Endodermal cell (in vitro differentiated cells): ENCODE measurements at regions not wholly inside any gene's neighbourhood (a gene's known extent, or its start where the extent isn't known, plus 50 kb on each side); places are given as distances from the start of the nearest gene placed in this dataset.

Source experiments
- DNase-seq: peaks from one replicate; pipeline ENCODE4 v3.0.0-alpha.2; 2017
- H3K27ac ChIP-seq: 2 replicates; pipeline ENCODE4 v1.5.1; 2013; ENCODE audit warnings: mild to moderate bottlenecking, low read depth, low read length, moderate library complexity
- H3K27me3 ChIP-seq: 2 replicates; pipeline ENCODE4 v1.6.1; 2013; ENCODE audit warnings: mild to moderate bottlenecking, low read length, moderate library complexity; ENCODE audit not compliant: insufficient read depth, control insufficient read depth, poor library complexity, severe bottlenecking
- H3K36me3 ChIP-seq: 2 replicates; pipeline ENCODE4 v1.7.0; 2013; ENCODE audit warnings: mild to moderate bottlenecking, low read length, moderate library complexity; ENCODE audit not compliant: control insufficient read depth, insufficient read depth
- H3K4me1 ChIP-seq: one replicate; pipeline ENCODE4 v1.7.0; 2013; ENCODE audit warnings: low read length; ENCODE audit not compliant: control insufficient read depth, insufficient read depth
- H3K4me3 ChIP-seq: 2 replicates; pipeline ENCODE4 v1.5.1; 2013; ENCODE audit warnings: mild to moderate bottlenecking, low read length, moderate library complexity
- H3K9ac ChIP-seq: 2 replicates; pipeline ENCODE4 v1.6.1; 2013; ENCODE audit warnings: mild to moderate bottlenecking, low read length, moderate library complexity; ENCODE audit not compliant: poor library complexity, severe bottlenecking; ENCODE audit errors: extremely low read depth
- H3K9me3 ChIP-seq: 2 replicates; pipeline ENCODE4 v1.6.1; 2013; ENCODE audit warnings: mild to moderate bottlenecking, low read length, moderate library complexity; ENCODE audit not compliant: control insufficient read depth
- H3K27ac Mint-ChIP-seq: 2 replicates; pipeline ENCODE4 v1.8.0; 2020; ENCODE audit warnings: mixed read lengths
- H3K27me3 Mint-ChIP-seq: 2 replicates; pipeline ENCODE4 v1.8.0; 2021; ENCODE audit warnings: mild to moderate bottlenecking, mixed read lengths; ENCODE audit not compliant: insufficient read depth
- H3K36me3 Mint-ChIP-seq: 2 replicates; pipeline ENCODE4 v1.8.0; 2020; ENCODE audit warnings: low read depth, mixed read lengths
- H3K4me1 Mint-ChIP-seq: 2 replicates; pipeline ENCODE4 v1.8.0; 2020; ENCODE audit warnings: mixed read lengths
- H3K4me3 Mint-ChIP-seq: 2 replicates; pipeline ENCODE4 v1.8.0; 2020; ENCODE audit warnings: mild to moderate bottlenecking, moderate library complexity, mixed read lengths
- H3K9me3 Mint-ChIP-seq: 2 replicates; pipeline ENCODE4 v1.8.0; 2020; ENCODE audit warnings: mild to moderate bottlenecking, mixed read lengths
- WGBS, 2 experiments: methylation state at CpG; one replicate each; pipeline versions ENCODE4 v1.1.5 to v1.1.7; 2013; ENCODE audit warnings: missing lambda C conversion rate in 2 of 2, mixed read lengths in 1 of 2; ENCODE audit not compliant: insufficient coverage in 1 of 2, insufficient read length in 1 of 2; 5-methylcytosine and 5-hydroxymethylcytosine counted together
- TF ChIP-seq, protein P1 (sequence below): fragments of 200-600 bp; sonication (generic); conservative IDR thresholded peaks from 2 replicates; pipeline ENCODE4 v1.5.0; 2021; ENCODE audit warnings: antibody characterized with exemption, mild to moderate bottlenecking

DNA sequence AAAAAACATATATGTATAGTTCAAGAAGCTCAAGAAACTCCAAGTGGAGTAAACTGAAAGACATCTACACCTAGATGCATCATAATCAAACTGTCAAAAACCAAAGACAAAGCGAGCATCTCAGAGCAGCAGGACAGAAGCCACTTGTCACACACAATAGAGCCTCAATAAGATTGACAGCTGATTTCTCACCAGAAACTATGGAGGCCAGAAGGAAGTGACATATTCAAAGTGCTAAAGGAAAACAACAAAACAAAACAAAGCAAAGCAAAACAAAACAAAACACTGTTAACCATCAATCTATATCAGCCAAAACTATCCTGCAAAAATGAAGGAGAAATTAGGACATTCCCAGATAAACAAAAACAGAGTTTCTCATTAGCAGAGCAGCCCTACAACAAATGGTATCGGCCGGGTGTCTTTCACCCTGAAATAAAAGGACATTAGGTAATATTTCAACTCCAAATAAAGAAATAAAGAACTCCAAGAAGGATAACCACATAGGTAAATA, 65.8 kb upstream of the SEPTIN5 start:
- Histone ChIP-seq H3K9ac (no peak overlapping the region), H3K27ac (no peak overlapping the region), H3K36me3 (no peaks in the 10 kb centered on the region), H3K9me3 (peaks cover 37% of the 10 kb centered on the region), H3K27me3 (peaks cover 24% of the 10 kb centered on the region), H3K4me1 (no peaks in the 10 kb centered on the region), H3K4me3 (no peak overlapping the region)
- DNase-seq = peak; percentile 16
- peaks cover 18% of the 10 kb centered on the region for H3K27me3 Mint-ChIP-seq
- no peak overlapping the region for H3K4me3 Mint-ChIP-seq
- peaks cover 32% of the 10 kb centered on the region for H3K9me3 Mint-ChIP-seq
- 87% methylated on average over 2 of the region's 3 CpGs; no CpG with 5 or more reads in 1 of the 2 experiments for WGBS, 2 experiments
- no peaks in the 10 kb centered on the region for H3K4me1 Mint-ChIP-seq
- H3K27ac Mint-ChIP-seq = no peak overlapping the region
- TF ChIP-seq, protein P1, sequence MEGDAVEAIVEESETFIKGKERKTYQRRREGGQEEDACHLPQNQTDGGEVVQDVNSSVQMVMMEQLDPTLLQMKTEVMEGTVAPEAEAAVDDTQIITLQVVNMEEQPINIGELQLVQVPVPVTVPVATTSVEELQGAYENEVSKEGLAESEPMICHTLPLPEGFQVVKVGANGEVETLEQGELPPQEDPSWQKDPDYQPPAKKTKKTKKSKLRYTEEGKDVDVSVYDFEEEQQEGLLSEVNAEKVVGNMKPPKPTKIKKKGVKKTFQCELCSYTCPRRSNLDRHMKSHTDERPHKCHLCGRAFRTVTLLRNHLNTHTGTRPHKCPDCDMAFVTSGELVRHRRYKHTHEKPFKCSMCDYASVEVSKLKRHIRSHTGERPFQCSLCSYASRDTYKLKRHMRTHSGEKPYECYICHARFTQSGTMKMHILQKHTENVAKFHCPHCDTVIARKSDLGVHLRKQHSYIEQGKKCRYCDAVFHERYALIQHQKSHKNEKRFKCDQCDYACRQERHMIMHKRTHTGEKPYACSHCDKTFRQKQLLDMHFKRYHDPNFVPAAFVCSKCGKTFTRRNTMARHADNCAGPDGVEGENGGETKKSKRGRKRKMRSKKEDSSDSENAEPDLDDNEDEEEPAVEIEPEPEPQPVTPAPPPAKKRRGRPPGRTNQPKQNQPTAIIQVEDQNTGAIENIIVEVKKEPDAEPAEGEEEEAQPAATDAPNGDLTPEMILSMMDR = no peak
- peaks cover 5% of the 10 kb centered on the region for H3K36me3 Mint-ChIP-seq

- WGBS, 2 experiments = 64 to 100% methylated on average over 2 to 6 of the region's 6 CpGs
- Mint-ChIP-seq H3K36me3 (peaks cover 5% of the 10 kb centered on the region), H3K4me1 (no peaks in the 10 kb centered on the region), H3K9me3 (peaks cover 21% of the 10 kb centered on the region), H3K27me3 (peaks cover 8% of the 10 kb centered on the region), H3K27ac (no peak overlapping the region), H3K4me3 (no peak overlapping the region)
- TF ChIP-seq, protein P1 = no peak
- no peak for DNase-seq
- Histone ChIP-seq H3K4me3 (no peak overlapping the region), H3K27ac (no peak overlapping the region), H3K9ac (no peak overlapping the region), H3K9me3 (peaks cover 25% of the 10 kb centered on the region), H3K27me3 (peaks cover 27% of the 10 kb centered on the region), H3K36me3 (no peaks in the 10 kb centered on the region), H3K4me1 (no peaks in the 10 kb centered on the region)
Observed at GRCh38 chr22:19652316-19652715, 62.0 kb upstream of the SEPTIN5 start.

DNA sequence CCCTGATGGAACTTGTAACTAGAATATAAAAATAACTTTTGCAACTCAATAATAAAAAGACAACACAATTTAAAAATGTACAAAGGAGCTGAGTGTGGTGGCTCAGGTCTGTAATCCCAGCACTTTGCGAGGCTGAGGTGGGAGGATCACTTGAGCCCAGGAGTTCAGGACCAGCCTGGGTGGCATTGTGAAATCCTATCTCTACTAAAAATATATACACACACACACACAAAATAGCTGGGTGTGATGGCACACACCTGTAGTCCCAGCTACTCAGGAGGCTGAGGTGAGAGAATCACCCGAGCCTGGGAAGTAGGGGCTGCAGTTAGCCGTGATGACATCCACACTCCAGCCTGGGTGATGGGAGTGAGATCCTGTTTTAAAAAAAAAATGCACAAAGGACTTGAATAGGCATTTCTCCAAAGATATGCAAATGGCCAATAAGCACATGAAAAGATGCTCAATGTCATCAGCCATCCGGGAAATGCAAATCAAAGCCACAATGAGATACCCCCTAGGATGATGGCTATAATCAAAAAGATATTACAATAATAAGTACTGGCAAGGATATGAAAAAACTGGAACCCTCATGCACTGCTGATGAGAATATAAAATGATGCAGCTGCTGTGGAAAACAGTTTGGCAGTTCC, 59.8 kb upstream of the SEPTIN5 start:
- no peak overlapping the region for H3K27ac Mint-ChIP-seq
- H3K27ac ChIP-seq = no peak overlapping the region

More for the DNA sequence above, 59.8 kb upstream of the SEPTIN5 start:
- Histone ChIP-seq H3K4me1 (no peaks in the 10 kb centered on the region), H3K9me3 (peaks cover 8% of the 10 kb centered on the region), H3K4me3 (no peak overlapping the region), H3K27me3 (peaks cover 27% of the 10 kb centered on the region), H3K9ac (no peak overlapping the region), H3K36me3 (no peaks in the 10 kb centered on the region)
- TF ChIP-seq, protein P1 = no peak
- Mint-ChIP-seq H3K4me3 (no peak overlapping the region), H3K36me3 (peaks cover under 1% of the 10 kb centered on the region), H3K9me3 (peaks cover 7% of the 10 kb centered on the region), H3K27me3 (peaks cover 5% of the 10 kb centered on the region), H3K4me1 (no peaks in the 10 kb centered on the region)
- peak; percentile 19 for DNase-seq
- WGBS, 2 experiments = 25 to 53% methylated on average over 3 to 4 of the region's 4 CpGs
